ENCODE measurements at regions not wholly inside any gene's neighbourhood (a gene's known extent, or its start where the extent isn't known, plus 50 kb on each side); places are given as distances from the start of the nearest gene placed in this dataset.
A peak's percentile ranks its signal among the peaks of the same experiment; 100 is the strongest.
"Not testable (repeated sequence)": the region's sequence is repeated elsewhere in the genome, so short reads cannot be mapped to it uniquely, and the experiment has no call there.

DNA sequence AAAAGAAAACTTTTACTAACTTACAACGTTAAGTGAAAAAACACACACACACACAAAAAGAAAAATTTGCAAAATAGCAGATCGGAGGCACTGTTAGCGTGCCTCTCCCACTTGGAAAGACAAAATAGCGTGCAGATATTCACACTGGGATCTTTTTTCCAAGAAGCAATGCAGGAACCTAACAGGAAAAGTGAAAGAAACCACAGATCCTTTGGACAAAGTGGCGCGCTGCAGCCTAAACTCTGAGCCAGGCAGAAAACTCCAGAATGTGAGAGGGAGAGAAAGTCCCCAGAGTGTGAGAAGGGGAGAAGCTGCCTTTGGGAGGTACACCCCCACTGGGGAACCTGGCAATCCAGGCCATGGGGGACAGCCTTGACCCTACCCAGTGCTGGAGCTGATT lies 70.7 kb upstream of the SERPINE2 start:
- no peak for DNase-seq (ENCODE audit: low read depth)

- no peak for DNase-seq (ENCODE audit: low read depth)
Measured at GRCh38 chr2:224106794-224107193, 67.7 kb upstream of the SERPINE2 start.

DNA sequence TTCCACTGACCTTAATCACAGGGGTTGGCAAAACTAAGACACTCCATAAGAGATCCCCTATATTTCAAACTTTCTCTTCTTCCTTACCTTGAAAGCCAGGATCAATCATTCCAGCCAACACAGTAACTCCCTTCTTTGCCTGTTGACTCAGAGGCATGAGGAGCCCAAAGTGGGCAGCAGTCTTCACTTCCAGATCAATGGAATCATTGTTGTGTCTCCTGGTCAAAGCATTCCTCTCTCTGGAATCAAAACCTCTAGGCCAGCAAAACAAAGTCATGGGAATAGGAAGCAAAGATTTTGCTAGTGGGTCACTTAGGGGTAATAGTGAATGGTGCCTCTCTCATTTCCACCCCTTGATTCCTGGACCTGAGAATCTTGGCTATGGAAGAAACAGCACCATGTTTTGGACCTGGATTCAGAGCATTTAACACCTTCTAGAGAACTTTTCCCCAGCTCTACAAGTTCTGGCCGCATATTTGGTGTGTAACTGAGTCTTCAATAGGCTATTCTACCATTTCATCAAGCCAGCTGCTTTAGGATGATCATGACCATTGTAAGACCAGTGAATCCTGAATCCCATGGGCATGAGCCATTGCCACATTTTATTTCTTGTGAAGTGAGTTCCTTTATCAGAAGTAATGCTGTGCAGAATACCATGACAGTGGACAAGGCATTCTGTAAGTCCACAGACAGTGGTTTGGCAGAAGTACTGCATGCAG lies 65.7 kb upstream of the SERPINE2 start:
- no peak for DNase-seq (ENCODE audit: low read depth)

DNA sequence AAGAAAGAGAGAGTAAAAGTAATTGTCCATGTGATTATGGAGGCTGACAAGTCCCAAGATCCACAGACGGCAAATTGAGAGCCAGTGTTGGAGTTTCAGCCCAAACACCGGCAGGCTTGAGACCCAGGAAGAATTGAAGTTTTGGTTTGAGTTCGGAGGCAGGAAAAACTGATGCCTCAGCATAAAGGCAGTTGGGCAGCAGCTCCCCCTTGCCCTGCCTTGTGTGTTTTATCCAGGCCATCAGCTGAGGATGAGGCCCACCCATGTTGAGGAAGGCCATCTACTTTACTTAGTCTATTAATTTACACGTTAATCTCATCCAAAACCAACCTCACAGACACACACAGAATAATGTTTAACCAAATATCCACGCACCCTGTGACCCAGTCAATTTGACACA lies 64.6 kb upstream of the SERPINE2 start:
- DNase-seq (ENCODE audit: low read depth) = no peak

GRCh38 chr2:224102991-224103390 lies 63.9 kb upstream of the SERPINE2 start:
- DNase-seq (ENCODE audit: low read depth) = no peak

DNA sequence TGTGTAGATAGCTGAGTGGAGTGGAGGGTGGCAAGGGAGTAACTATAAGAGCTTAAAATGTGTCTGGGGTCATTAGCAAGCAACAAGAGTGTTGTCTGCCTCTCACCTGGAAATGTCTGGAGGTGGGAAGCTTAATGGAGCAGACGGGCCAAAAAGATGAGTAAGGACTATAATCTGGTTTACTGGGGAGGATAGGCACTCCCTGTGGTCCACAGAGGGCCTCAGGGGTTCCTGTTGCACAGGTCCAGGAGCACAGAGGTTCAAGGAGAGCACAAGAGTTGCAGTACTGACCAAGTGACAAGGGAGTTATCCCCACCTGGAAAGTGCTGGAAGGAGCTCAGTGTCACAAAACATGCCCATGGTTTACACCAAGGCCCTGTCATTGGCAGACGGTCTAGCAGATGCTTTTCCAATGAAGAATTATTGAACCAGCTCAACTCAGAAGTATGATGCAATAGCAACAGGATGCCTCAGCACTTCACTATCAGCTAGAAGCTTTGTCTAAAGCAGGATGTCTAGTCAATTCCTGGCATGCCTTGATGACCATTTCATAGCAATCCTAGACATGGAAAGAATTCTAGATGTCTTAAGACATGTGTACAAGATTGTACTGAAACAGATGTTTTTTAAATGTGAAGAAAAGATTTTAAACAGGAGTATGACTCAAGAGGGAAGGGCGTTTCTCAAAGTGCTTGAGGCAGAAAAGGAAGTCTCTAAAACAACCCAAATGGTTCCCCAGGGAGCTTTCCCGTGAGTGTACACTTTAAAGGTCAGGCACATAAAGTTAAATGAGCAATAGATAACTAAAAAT lies 62.9 kb upstream of the SERPINE2 start:
- peak; percentile 97 for DNase-seq (ENCODE audit: low read depth)

DNA sequence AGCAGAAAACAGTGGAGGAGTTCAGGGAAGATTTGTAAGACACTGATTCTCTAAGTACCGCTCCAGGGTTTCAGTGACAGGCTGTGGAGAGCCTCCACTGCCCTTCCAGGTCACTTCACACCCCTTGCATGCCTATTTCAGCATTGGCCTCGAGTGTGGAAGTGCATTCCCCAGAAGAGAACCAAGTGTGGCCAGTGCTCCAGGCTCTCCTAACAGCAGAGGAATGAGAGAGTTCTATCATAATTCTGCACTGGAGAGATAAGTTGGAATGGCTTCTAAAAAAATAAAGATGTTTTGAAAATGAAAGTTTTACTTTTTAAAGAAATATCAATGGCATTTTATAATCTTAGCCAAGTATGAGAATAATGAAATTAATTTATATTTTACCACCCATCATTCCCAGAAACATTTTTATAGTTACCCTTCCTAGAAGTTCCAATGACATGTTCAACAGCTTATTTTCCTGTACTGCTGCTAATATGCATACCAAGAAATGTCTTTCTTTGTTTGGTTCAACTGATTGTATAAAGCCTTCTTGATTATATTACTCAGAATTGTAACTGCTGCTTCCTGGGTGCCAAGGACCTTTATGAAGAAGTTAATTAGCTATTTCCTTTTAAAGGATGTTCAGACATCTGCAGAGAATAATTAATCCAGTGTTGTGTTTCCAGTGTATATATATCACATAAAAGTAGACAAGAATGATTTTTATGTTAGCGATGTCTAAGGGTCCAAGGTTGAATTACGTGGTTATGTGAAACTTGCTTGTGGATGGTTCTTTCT lies 61.0 kb upstream of the SERPINE2 start:
- DNase-seq (ENCODE audit: low read depth) = no peak

DNA sequence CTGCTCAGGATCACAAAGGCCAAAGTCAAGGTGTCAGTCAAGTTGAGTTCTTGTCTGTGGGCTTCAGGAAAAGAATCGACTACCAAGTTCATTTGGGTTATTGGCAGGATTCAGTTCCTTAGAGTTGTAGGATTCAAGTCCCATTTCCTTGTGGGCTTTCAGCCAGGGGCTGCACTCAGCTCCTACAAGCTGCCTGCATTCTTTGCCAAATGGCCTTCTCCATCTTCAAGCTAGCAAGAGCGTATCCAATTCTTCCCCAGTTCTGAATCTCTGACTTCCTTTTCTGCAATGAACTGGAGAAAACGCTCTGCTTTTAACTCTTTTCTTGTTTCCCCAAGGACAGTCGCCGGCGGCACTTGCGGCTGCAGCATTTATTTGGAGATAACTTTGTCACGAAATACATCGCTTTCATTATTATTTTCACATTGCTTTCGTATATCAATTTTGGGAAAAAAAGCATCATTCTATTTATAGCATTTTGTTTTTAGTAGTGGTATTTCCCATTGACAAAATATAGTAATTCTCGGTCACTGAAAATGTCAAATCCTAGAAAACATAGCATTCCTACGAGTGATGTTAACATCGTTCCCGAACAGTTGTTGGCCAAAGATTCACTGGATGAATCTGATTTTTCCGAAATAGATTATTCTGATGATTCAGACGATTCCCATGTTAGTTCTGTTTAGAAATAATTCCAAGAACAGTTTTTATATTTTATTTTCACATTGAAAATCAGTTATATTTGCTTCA lies 59.6 kb upstream of the SERPINE2 start:
- no peak for DNase-seq (ENCODE audit: low read depth)

- no peak for DNase-seq (ENCODE audit: low read depth)
Measured at GRCh38 chr2:224094413-224094812, 55.3 kb upstream of the SERPINE2 start.

DNA sequence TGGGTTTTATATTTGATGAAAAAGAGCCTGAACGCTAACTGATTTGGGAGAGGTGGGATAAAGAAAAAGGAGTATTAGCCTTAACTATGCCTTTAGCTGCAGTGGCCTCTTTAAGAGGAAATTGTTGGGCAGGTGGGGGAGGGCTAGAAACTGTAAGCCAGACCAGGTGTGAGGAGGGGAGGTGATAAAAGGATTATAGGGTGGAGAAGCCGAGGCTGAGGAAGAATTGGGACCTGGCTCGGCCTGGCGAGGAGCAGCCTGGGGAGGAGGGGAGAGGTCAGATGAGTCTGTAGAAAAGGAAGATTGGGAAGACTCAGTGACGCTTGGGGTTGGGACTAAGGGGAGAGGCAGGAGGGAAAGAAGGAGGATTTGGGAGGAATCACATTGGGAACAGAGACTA lies 52.6 kb upstream of the SERPINE2 start:
- not testable (repeated sequence) for DNase-seq (ENCODE audit: low read depth)

- not testable (repeated sequence) for DNase-seq (ENCODE audit: low read depth)
Measured at GRCh38 chr2:224089606-224090005, 50.5 kb upstream of the SERPINE2 start.

Data from non-pigmented ciliary epithelial cell (primary cell).